IMR-90 (cell line): ENCODE measurements at regions not wholly inside any gene's neighbourhood (a gene's known extent, or its start where the extent isn't known, plus 50 kb on each side); places are given as distances from the start of the nearest gene placed in this dataset.

Source experiments
- ATAC-seq: fragments of 200-7000 bp; cut with Tn5 transposase; 2 replicates; pipeline ENCODE4 v1.9.1; 2020; ENCODE audit warnings: low read depth, mild to moderate bottlenecking, moderate library complexity
- BruUV-seq: library from RNA; stranded (reverse); fragments of 400-500 nt; replicated peaks from 2 replicates; lab custom pipeline; 2021; lab: Mats Ljungman, UMichigan
- CTCF ChIA-PET: fragments of 300-600 bp; formaldehyde crosslinking; extraction: SDS; loops from one replicate; lab custom pipeline; 2021; ENCODE audit warnings: antibody characterized with exemption; lab: Yijun Ruan, JAX
- POLR2A ChIA-PET: fragments of 300-600 bp; sonication (Branson Sonifier 250); formaldehyde crosslinking; loops from one replicate; lab custom pipeline; 2022; ENCODE audit warnings: antibody characterized with exemption; ENCODE audit not compliant: unreplicated experiment; lab: Charles Lee
- DNase-seq: peaks from one replicate; pipeline ENCODE4 v3.0.0; 2013
- H2AFZ ChIP-seq: replicated peaks from 2 replicates; pipeline ENCODE3; 2013; ENCODE audit warnings: low read length, mild to moderate bottlenecking; ENCODE audit not compliant: poor library complexity
- H2AK5ac ChIP-seq: 2 replicates; pipeline ENCODE4 v1.6.1; 2013; ENCODE audit warnings: low read depth, low read length, inconsistent platforms
- H2AK9ac ChIP-seq: replicated peaks from 2 replicates; pipeline ENCODE3; 2013; ENCODE audit warnings: mild to moderate bottlenecking, low read depth, low read length, moderate library complexity; ENCODE audit not compliant: poor library complexity
- H2BK120ac ChIP-seq: 2 replicates; pipeline ENCODE4 v1.6.1; 2013; ENCODE audit warnings: low read depth, low read length, inconsistent platforms
- H2BK15ac ChIP-seq: 3 replicates; pipeline ENCODE4 v1.6.1; 2013; ENCODE audit warnings: low read depth, low read length, inconsistent platforms
- H2BK20ac ChIP-seq: 2 replicates; pipeline ENCODE4 v1.6.1; 2013; ENCODE audit warnings: low read depth, mild to moderate bottlenecking, inconsistent platforms, low read length, moderate library complexity
- H2BK5ac ChIP-seq: 2 replicates; pipeline ENCODE4 v1.6.1; 2013; ENCODE audit warnings: mild to moderate bottlenecking, low read depth, low read length, inconsistent platforms; ENCODE audit not compliant: poor library complexity, severe bottlenecking
- H3K14ac ChIP-seq: replicated peaks from 2 replicates; pipeline ENCODE4 v1.6.1; 2013; ENCODE audit warnings: low read depth, low read length, inconsistent platforms
- H3K18ac ChIP-seq: 2 replicates; pipeline ENCODE4 v1.6.1; 2013; ENCODE audit warnings: low read depth, low read length, control low read depth
- H3K23ac ChIP-seq: 2 replicates; pipeline ENCODE4 v1.6.1; 2013; ENCODE audit warnings: low read depth, low read length, inconsistent platforms
- H3K27ac ChIP-seq: 2 replicates; pipeline ENCODE4 v1.5.1; 2013; ENCODE audit warnings: mild to moderate bottlenecking, control low read depth, low read length; ENCODE audit not compliant: insufficient read depth
- H3K27me3 ChIP-seq: 2 replicates; pipeline ENCODE4 v1.6.1; 2013; ENCODE audit warnings: low read length; ENCODE audit not compliant: control insufficient read depth, insufficient read depth
- H3K36me3 ChIP-seq: 2 replicates; pipeline ENCODE4 v1.6.1; 2013; ENCODE audit warnings: low read length, mixed read lengths; ENCODE audit not compliant: control insufficient read depth, insufficient read depth
- H3K4ac ChIP-seq: 2 replicates; pipeline ENCODE4 v1.6.1; 2013; ENCODE audit warnings: low read depth, low read length, inconsistent platforms
- H3K4me1 ChIP-seq: 2 replicates; pipeline ENCODE4 v1.6.1; 2013; ENCODE audit warnings: low read length, mixed read lengths; ENCODE audit not compliant: control insufficient read depth, insufficient read depth
- H3K4me2 ChIP-seq: 2 replicates; pipeline ENCODE4 v1.6.1; 2013; ENCODE audit warnings: low read depth, mild to moderate bottlenecking, control low read depth, low read length, moderate library complexity
- H3K4me3 ChIP-seq: 2 replicates; pipeline ENCODE4 v1.5.1; 2013; ENCODE audit warnings: low read depth, mild to moderate bottlenecking, control low read depth, low read length, moderate library complexity; ENCODE audit not compliant: insufficient read depth
- H3K56ac ChIP-seq: 2 replicates; pipeline ENCODE4 v1.6.1; 2013; ENCODE audit warnings: low read length, inconsistent platforms; ENCODE audit not compliant: insufficient read depth; ENCODE audit errors: extremely low read depth
- H3K79me1 ChIP-seq, 2 experiments: 2 replicates each; pipeline ENCODE4 v1.6.1; 2013; ENCODE audit warnings: low read length in 2 of 2, inconsistent platforms in 1 of 2, low read depth in 1 of 2
- H3K9ac ChIP-seq: 2 replicates; pipeline ENCODE4 v1.6.1; 2013; ENCODE audit warnings: low read depth, low read length, control low read depth
- H3K9me1 ChIP-seq: 2 replicates; pipeline ENCODE4 v1.6.1; 2013; ENCODE audit warnings: low read length, inconsistent platforms; ENCODE audit not compliant: insufficient read depth
- H3K9me3 ChIP-seq: 2 replicates; pipeline ENCODE4 v1.6.1; 2013; ENCODE audit warnings: low read length; ENCODE audit not compliant: control insufficient read depth, insufficient read depth
- H4K20me1 ChIP-seq: 2 replicates; pipeline ENCODE4 v1.6.1; 2013; ENCODE audit warnings: low read length, inconsistent platforms; ENCODE audit not compliant: insufficient read depth
- H4K5ac ChIP-seq: 2 replicates; pipeline ENCODE4 v1.6.1; 2013; ENCODE audit warnings: mild to moderate bottlenecking, low read depth, low read length, control low read depth
- H4K8ac ChIP-seq, 2 experiments: 2 replicates each; pipeline ENCODE4 v1.6.1; 2013; ENCODE audit warnings: low read depth in 2 of 2, low read length in 2 of 2, control low read depth in 1 of 2, inconsistent platforms in 1 of 2
- H4K91ac ChIP-seq: 2 replicates; pipeline ENCODE4 v1.6.1; 2013; ENCODE audit warnings: low read depth, low read length, inconsistent platforms; ENCODE audit not compliant: insufficient read depth
- BHLHE40 ChIP-seq: fragments of 150-350 bp; IDR thresholded peaks from 2 replicates; pipeline ENCODE4 v1.6.1; 2016; ENCODE audit warnings: mild to moderate bottlenecking, low read depth, low read length
- CEBPB ChIP-seq: IDR thresholded peaks from 2 replicates; pipeline ENCODE4 v1.6.1; 2012; ENCODE audit warnings: low read depth, low read length, improper control_type of control experiment
- CHD1 ChIP-seq: IDR thresholded peaks from 2 replicates; pipeline ENCODE4 v1.6.1; 2012; ENCODE audit warnings: low read depth, low read length, improper control_type of control experiment
- FOS ChIP-seq: fragments of 150-350 bp; IDR thresholded peaks from 2 replicates; pipeline ENCODE4 v1.6.1; 2016; ENCODE audit warnings: low read depth, low read length
- MAFK ChIP-seq: IDR thresholded peaks from 2 replicates; pipeline ENCODE4 v1.6.1; 2012; ENCODE audit warnings: low read depth, low read length, improper control_type of control experiment
- MAZ ChIP-seq: IDR thresholded peaks from 2 replicates; pipeline ENCODE4 v1.6.1; 2012; ENCODE audit warnings: low read depth, mild to moderate bottlenecking, low read length, improper control_type of control experiment, moderate library complexity, borderline replicate concordance
- NFE2L2 ChIP-seq: fragments of 150-350 bp; IDR thresholded peaks from 2 replicates; pipeline ENCODE4 v1.6.1; 2016; ENCODE audit warnings: low read depth, mild to moderate bottlenecking, low read length
- POLR2A ChIP-seq: IDR thresholded peaks from 2 replicates; pipeline ENCODE4 v1.6.1; 2012; ENCODE audit warnings: mild to moderate bottlenecking, low read depth, low read length
- RAD21 ChIP-seq: IDR thresholded peaks from 2 replicates; pipeline ENCODE4 v1.6.1; 2012; ENCODE audit warnings: low read length, improper control_type of control experiment
- RFX5 ChIP-seq: IDR thresholded peaks from 2 replicates; pipeline ENCODE4 v1.8.0; 2012; ENCODE audit warnings: low read depth, mild to moderate bottlenecking, low read length, moderate library complexity
- SMC3 ChIP-seq: fragments of 150-350 bp; IDR thresholded peaks from 2 replicates; pipeline ENCODE4 v1.6.1; 2016; ENCODE audit warnings: low read depth, mild to moderate bottlenecking, antibody characterized with exemption, low read length, moderate library complexity
- WGBS, 2 experiments: methylation state at CpG; one replicate each; pipeline versions ENCODE4 v1.1.5 to v1.1.7; 2013; ENCODE audit warnings: missing lambda C conversion rate in 2 of 2; ENCODE audit not compliant: insufficient read length in 1 of 2; ENCODE audit errors: extremely low coverage in 2 of 2; 5-methylcytosine and 5-hydroxymethylcytosine counted together
- dilution Hi-C: fragments of 300-500 bp; cut with HindIII; formaldehyde crosslinking; loops from one replicate; pipeline ENCODE4 v1.14.3; 2018; ENCODE audit warnings: low sequenced_read_pairs; ENCODE audit not compliant: unreplicated experiment
- in situ Hi-C: fragments of 300-500 bp; cut with MboI; formaldehyde crosslinking; loops from 3 replicates; pipeline ENCODE4 v1.14.3; 2019; ENCODE audit warnings: low sequenced_read_pairs, inconsistent platforms, mixed read lengths
- intact Hi-C: fragments of 100-400 bp; cut with micrococcal nuclease; formaldehyde crosslinking; loops from 2 replicates; pipeline ENCODE4 v1.10.0; 2022
- TF ChIP-seq, protein P1 (sequence below): conservative IDR thresholded peaks from 2 replicates; pipeline ENCODE4 v1.5.1; 2012; ENCODE audit warnings: mild to moderate bottlenecking, low read depth, low read length, improper control_type of control experiment
- TF ChIP-seq, protein P2 (sequence below): fragments of 150-350 bp; IDR thresholded peaks from 2 replicates; pipeline ENCODE4 v1.6.1; 2016; ENCODE audit warnings: low read depth, mild to moderate bottlenecking, low read length, moderate library complexity, borderline replicate concordance
- TF ChIP-seq, protein P3 (sequence below): fragments of 150-350 bp; IDR thresholded peaks from 2 replicates; pipeline ENCODE4 v1.6.1; 2017; ENCODE audit warnings: mild to moderate bottlenecking, antibody characterized with exemption, low read length, low read depth

DNA sequence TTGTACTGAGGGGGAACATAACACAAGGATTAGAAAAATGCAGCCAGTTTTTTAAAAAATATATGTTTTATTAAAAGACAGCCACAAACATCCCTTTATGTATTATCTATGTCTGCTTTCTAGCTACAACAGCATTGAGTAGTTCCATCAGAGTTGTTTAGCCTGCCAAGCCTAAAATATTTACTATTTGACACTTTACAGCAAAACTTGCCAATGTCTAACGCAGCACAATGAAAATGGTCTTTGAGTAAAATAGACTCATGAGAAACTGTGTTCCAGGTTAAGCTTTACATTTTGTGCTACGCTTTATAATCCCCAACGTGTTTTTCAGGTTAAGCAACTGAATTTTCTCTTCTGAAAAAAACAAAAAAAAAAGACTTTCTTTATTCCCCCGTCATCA is 2211.5 kb upstream of the RAG2 start:
- Histone ChIP-seq H3K36me3 (no peaks in the 10 kb centered on the region), H2BK20ac (no peak overlapping the region), H2BK15ac (no peak overlapping the region), H3K4me2 (no peak overlapping the region), H3K56ac (no peak overlapping the region), H2AK9ac (no peak overlapping the region), H3K27ac (no peak overlapping the region), H3K27me3 (no peaks in the 10 kb centered on the region), H2AFZ (no peak overlapping the region), H4K91ac (no peak overlapping the region), H2BK5ac (no peak overlapping the region), H3K9ac (no peak overlapping the region), H3K18ac (no peak overlapping the region), H3K23ac (no peak overlapping the region), H4K5ac (no peak overlapping the region), H2AK5ac (no peak overlapping the region), H3K9me3 (peaks cover 4% of the 10 kb centered on the region; the same call in 1 of the 2 replicates), H3K4me3 (no peak overlapping the region), H4K8ac (no peak overlapping the region), H3K14ac (no peak overlapping the region), H3K4ac (no peak overlapping the region), H4K20me1 (no peaks in the 10 kb centered on the region), H3K9me1 (no peaks in the 10 kb centered on the region), H3K79me1 (no peaks in the 10 kb centered on the region), H2BK120ac (no peak overlapping the region), H3K4me1 (no peaks in the 10 kb centered on the region)
- in situ Hi-C loops (no loop called here), dilution Hi-C loops (no loop called here), intact Hi-C loops (no loop called here)
- no peak for ATAC-seq
- WGBS, 2 experiments = no CpG with 5 or more reads among the region's 4 CpGs
- BruUV-seq = no TSS peak
- no peak for DNase-seq
- ChIA-PET CTCF (no interaction called here), POLR2A (no interaction called here)
- TF ChIP-seq MAFK (no peak), RFX5 (no peak), FOS (no peak), CHD1 (no peak), BHLHE40 (no peak), RAD21 (no peak), CEBPB (no peak), MAZ (no peak), NFE2L2 (no peak), POLR2A (no peak), SMC3 (no peak)
- TF ChIP-seq, protein P1, sequence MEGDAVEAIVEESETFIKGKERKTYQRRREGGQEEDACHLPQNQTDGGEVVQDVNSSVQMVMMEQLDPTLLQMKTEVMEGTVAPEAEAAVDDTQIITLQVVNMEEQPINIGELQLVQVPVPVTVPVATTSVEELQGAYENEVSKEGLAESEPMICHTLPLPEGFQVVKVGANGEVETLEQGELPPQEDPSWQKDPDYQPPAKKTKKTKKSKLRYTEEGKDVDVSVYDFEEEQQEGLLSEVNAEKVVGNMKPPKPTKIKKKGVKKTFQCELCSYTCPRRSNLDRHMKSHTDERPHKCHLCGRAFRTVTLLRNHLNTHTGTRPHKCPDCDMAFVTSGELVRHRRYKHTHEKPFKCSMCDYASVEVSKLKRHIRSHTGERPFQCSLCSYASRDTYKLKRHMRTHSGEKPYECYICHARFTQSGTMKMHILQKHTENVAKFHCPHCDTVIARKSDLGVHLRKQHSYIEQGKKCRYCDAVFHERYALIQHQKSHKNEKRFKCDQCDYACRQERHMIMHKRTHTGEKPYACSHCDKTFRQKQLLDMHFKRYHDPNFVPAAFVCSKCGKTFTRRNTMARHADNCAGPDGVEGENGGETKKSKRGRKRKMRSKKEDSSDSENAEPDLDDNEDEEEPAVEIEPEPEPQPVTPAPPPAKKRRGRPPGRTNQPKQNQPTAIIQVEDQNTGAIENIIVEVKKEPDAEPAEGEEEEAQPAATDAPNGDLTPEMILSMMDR = no peak
- TF ChIP-seq, protein P2, sequence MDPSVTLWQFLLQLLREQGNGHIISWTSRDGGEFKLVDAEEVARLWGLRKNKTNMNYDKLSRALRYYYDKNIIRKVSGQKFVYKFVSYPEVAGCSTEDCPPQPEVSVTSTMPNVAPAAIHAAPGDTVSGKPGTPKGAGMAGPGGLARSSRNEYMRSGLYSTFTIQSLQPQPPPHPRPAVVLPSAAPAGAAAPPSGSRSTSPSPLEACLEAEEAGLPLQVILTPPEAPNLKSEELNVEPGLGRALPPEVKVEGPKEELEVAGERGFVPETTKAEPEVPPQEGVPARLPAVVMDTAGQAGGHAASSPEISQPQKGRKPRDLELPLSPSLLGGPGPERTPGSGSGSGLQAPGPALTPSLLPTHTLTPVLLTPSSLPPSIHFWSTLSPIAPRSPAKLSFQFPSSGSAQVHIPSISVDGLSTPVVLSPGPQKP = no peak
- TF ChIP-seq, protein P3, sequence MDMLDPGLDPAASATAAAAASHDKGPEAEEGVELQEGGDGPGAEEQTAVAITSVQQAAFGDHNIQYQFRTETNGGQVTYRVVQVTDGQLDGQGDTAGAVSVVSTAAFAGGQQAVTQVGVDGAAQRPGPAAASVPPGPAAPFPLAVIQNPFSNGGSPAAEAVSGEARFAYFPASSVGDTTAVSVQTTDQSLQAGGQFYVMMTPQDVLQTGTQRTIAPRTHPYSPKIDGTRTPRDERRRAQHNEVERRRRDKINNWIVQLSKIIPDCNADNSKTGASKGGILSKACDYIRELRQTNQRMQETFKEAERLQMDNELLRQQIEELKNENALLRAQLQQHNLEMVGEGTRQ = no peak
